Esophagus muscularis mucosa (tissue), 3 donors: ENCODE measurements at regions not wholly inside any gene's neighbourhood (a gene's known extent, or its start where the extent isn't known, plus 50 kb on each side); places are given as distances from the start of the nearest gene placed in this dataset.

Experiments
- CTCF ChIP-seq, 3 experiments: fragments of 200-600 bp in 2 of 3; fragments of 450-650 bp in 1 of 3; sonication (generic) in 2 of 3; IDR thresholded peaks; one replicate each; pipeline ENCODE4 v1.5.1; 2017 to 2019; ENCODE audit warnings: antibody characterized with exemption in 3 of 3, mild to moderate bottlenecking in 2 of 3, moderate library complexity in 1 of 3
- EP300 ChIP-seq: sonication (generic); formaldehyde crosslinking; IDR thresholded peaks from one replicate; pipeline ENCODE4 v1.6.1; 2017; ENCODE audit warnings: antibody characterized with exemption

- TF ChIP-seq CTCF (IDR thresholded peaks at IDR 0.05) (no peak), EP300 (no peak)
These were observed 59.7 kb upstream of the CCDC196 start for GRCh38 chr14:66426451-66426850.
